ENCODE measurements at regions not wholly inside any gene's neighbourhood (a gene's known extent, or its start where the extent isn't known, plus 50 kb on each side); places are given as distances from the start of the nearest gene placed in this dataset.

GRCh38 chr6:144555066-144555465 lies 269.9 kb downstream of the UTRN start:
- TF ChIP-seq CTCF (IDR thresholded peaks at IDR 0.05; ENCODE audit: unreplicated experiment), result no peak
- Mint-ChIP-seq H3K36me3 (peaks cover 39% of the 10 kb centered on the region), H3K9me3 (no peaks in the 10 kb centered on the region), H3K27ac (no peak overlapping the region), H3K27me3 (ENCODE audit: low read depth) (no peaks in the 10 kb centered on the region), H3K4me3 (no peak overlapping the region), H3K4me1 (peaks cover 8% of the 10 kb centered on the region)
- no peak for DNase-seq (ENCODE audit: low spot score in 2 of 2, unreplicated experiment in 2 of 2)

DNA sequence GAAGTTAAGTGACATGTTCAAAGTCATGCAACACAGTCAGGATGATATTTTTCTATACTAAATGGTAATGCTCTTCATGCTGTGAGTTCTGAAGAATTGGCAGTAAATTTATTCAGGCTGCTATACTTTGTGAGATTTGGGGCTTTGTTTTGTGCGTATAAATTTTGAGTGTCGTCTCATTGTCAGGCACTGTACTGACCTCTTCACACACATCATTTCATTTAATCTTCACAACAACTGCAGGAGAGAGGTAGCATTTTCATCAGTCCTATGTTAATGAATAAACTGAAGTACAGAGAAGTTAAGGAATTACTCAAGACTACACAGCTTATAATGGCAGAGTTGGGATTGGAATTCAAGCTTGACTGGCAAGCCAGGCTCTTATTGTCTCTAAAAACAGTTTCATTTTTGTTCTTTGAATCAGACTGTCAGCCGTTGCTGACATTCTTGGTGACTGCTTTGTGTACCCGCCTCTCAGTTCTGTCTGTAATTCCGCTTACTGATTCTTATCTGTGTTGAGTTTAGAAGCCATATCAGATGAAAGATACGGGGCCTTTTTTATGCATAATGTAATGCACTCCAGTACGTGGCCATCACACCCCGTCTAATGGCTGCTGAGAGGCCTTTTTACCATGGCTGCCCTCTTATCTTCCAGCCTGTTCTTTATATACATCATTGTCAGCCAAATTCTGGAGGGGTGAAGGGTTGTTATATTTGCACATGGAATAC lies 274.9 kb downstream of the UTRN start:
- no peak for TF ChIP-seq CTCF (IDR thresholded peaks at IDR 0.05; ENCODE audit: unreplicated experiment)
- Mint-ChIP-seq H3K27ac (peak overlapping the region; percentile 31), H3K4me1 (peaks cover 14% of the 10 kb centered on the region), H3K36me3 (peaks cover 13% of the 10 kb centered on the region), H3K4me3 (no peak overlapping the region), H3K9me3 (no peaks in the 10 kb centered on the region), H3K27me3 (ENCODE audit: low read depth) (no peaks in the 10 kb centered on the region)
- DNase-seq (ENCODE audit: low spot score in 2 of 2, unreplicated experiment in 2 of 2), result no peak

DNA sequence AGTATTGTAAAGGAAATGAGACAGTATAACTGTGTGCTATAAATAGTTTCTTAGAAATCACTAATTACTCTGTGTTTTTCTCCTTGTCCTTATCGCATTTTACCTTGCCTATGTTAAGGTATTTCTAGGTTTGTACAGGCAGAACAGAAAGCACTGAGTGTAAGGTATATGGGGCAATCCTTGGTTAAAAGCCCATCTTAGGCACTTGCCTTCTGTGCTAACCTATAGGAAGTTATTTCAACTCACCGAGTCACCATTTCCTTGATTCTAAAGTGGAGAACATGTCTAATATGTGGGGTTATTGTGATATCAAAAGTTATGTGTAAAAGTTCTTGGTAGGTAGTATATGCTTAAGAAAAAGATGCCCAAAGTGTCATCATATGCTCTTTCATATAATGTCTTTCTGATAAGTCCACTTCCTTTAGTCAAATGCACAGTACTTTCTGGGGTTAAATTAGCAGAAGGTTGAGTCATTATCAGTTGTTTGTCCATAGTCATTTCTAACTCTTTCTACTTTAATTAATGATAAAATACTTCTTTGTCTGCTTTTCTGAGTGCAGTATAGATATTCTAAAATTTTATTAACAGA lies 276.4 kb downstream of the UTRN start:
- H3K4me1 Mint-ChIP-seq, result peaks cover 14% of the 10 kb centered on the region
- no peak overlapping the region for H3K27ac Mint-ChIP-seq
- no peaks in the 10 kb centered on the region for H3K27me3 Mint-ChIP-seq (ENCODE audit: low read depth)

GRCh38 chr6:144564202-144564601 lies 279.1 kb downstream of the UTRN start:
- Mint-ChIP-seq H3K36me3 (peaks cover 5% of the 10 kb centered on the region), H3K4me3 (no peak overlapping the region), H3K27ac (no peak overlapping the region), H3K4me1 (peaks cover 11% of the 10 kb centered on the region), H3K27me3 (ENCODE audit: low read depth) (no peaks in the 10 kb centered on the region), H3K9me3 (no peaks in the 10 kb centered on the region)
- DNase-seq (ENCODE audit: low spot score in 2 of 2, unreplicated experiment in 2 of 2), result no peak
- no peak for TF ChIP-seq CTCF (IDR thresholded peaks at IDR 0.05; ENCODE audit: unreplicated experiment)

More for the DNA sequence above, 276.4 kb downstream of the UTRN start:
- TF ChIP-seq CTCF (IDR thresholded peaks at IDR 0.05; ENCODE audit: unreplicated experiment), result no peak
- peaks cover 7% of the 10 kb centered on the region for H3K36me3 Mint-ChIP-seq
- H3K9me3 Mint-ChIP-seq, result no peaks in the 10 kb centered on the region
- no peak for DNase-seq (ENCODE audit: low spot score in 2 of 2, unreplicated experiment in 2 of 2)
- H3K4me3 Mint-ChIP-seq, result no peak overlapping the region

GRCh38 chr6:144566868-144567615 lies 281.9 kb downstream of the UTRN start:
- TF ChIP-seq CTCF (IDR thresholded peaks at IDR 0.05; ENCODE audit: unreplicated experiment), result no peak
- H3K27me3 Mint-ChIP-seq (ENCODE audit: low read depth), result no peaks in the 10 kb centered on the region
- DNase-seq (ENCODE audit: low spot score in 2 of 2, unreplicated experiment in 2 of 2), result no peak
- H3K9me3 Mint-ChIP-seq, result no peaks in the 10 kb centered on the region
- no peak overlapping the region for H3K4me3 Mint-ChIP-seq
- H3K4me1 Mint-ChIP-seq, result no peaks in the 10 kb centered on the region
- H3K36me3 Mint-ChIP-seq, result peaks cover 12% of the 10 kb centered on the region
- no peak overlapping the region for H3K27ac Mint-ChIP-seq
